GM18867 (cell line): ENCODE measurements at regions not wholly inside any gene's neighbourhood (a gene's known extent, or its start where the extent isn't known, plus 50 kb on each side); places are given as distances from the start of the nearest gene placed in this dataset.

Experiments used
- ATAC-seq: cut with Tn5 transposase; IDR thresholded peaks from one replicate; pipeline ENCODE4 v1.9.1; 2021; ENCODE audit warnings: mild to moderate bottlenecking, moderate library complexity; ENCODE audit not compliant: unreplicated experiment

DNA sequence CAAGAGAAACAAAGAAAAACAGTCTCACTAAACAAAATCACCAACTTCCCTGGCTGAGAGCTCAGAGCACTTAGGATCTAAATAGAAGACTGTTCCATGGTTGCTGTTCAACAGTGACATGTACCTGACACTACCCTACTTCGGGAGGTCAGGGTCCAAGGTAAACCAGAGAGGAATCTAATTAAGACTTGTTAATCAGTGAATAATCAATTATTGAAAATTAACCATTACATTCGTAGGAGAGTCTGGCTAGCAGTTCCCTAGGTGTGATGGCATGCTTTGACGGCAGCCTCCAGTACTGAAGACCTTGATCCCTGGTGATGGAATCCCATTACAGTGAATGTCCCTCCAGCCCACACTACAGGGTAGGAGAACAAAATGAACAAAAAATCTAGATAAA, 154.0 kb upstream of the AFDN start:
- ATAC-seq = no peak

- no peak for ATAC-seq
These were observed 152.8 kb upstream of the AFDN start for GRCh38 chr6:167673946-167674345.

DNA sequence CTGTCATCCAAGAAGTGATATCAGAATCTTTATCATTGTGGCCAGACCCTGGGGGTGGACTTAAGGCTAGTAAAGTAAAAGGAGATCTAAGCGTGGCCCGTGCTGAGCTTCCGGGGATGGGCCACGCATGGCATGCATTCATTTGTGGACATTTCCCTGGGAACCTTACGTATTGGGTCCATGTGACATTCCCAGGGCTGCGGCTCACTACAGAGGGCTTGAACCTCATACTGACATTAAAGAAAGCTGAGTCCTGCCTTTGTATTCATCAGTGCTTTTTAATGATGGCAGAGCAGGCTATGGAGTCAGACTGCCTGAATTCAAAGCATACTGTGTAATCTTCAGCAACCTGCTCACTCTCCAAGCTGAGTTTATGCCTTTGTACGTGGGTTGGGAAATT, 152.2 kb upstream of the AFDN start:
- no peak for ATAC-seq

DNA sequence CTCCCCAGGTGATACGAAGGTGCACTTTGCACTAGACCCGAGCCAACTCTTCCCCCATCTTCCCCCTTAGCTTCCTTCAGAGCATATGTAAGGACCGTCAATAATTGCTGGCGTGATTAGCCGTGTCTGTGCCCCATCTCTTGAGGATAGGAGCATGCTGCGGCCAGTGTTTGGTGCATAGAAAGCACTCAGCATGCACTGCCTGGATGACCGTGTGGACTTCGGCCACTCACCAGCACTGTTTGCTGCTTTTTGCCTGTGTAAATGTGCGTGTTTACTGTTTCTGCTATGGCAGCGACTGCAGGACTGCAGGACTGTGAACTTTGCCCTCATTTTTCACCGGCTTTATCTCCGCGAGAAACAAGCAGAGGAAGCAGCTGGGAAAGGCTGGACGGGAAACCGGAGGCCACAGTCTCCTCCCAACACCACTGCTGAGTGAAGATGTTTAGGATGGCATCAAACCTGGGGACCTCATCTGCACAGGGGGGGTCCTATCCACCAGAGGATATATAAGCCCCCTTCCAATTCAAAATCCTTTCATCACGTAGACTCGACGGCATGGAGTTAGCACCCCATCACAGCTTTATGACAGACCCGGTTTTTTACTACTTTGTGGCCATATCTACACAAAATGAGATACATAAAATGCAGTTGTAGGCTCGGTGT, 150.6 kb upstream of the AFDN start:
- ATAC-seq = no peak

GRCh38 chr6:167676666-167677421, 149.9 kb upstream of the AFDN start:
- no peak for ATAC-seq

GRCh38 chr6:167677422-167677789, 149.3 kb upstream of the AFDN start:
- ATAC-seq = no peak

GRCh38 chr6:167678102-167679101, 148.3 kb upstream of the AFDN start:
- no peak for ATAC-seq

DNA sequence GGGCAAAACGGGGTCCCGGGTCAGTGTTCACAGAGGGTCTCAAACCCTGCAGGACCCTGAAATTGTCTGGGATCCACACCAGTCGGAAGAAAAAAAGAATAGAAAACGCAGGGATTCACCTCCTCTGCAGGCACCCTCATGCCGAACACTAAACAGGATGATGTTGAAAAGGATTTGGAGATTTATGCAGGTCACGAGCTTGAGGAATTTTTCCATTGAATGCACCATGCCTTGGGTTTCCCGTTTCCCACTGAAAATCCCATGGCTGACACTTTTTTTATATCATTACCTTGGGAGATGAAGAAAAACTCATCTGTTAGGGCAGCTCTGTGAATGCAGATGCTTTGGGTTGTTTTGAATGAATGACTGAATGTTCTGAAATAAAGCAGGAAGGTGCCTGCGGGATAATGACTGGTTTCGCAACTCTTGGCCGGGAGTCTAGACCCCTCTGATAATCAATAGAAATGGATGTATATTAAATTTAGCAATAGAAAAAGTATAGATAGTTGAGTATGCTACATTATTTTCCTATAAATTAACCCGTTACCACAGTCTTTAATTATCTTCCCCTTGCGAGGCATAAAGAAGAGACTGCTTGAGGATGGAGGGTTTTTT, 147.5 kb upstream of the AFDN start:
- ATAC-seq = no peak

DNA sequence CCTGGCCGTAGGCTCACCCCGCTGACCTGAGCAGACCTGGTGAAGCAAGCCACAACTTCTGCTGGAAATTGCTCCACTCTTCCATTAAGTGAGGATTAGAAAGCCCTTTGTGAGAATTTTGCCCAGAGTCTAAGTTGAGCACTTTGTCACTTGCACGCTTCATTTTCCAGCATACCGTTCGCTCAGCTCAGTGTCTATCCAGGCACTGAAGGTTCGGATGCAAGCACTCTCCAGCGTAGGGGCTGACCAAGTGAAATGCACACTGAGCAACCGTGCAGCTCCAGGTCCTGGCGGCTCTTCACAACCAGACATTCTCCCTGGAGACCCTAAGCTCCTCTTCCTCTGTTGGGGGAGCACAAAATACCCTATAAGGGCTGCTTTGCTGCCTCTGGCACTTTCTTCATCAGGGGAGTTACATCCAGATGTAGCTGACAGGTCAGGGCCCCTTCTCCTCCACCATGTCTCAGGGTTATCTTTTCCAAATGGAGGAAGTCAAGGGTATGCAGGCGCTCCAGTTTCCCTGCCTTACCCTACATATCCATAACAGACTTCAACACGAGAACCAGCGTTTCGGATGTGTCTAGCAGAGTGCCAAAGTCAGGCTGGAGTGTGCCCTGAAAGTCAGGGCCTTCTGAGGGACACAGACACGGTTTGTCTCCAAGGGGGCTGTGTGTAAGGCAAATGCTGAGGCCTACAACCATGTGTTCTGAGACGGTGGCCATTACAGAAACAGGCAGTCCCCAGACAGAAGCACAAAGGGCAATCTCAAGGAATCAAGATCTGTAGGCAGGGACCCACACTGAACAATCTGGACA, 146.7 kb upstream of the AFDN start:
- no peak for ATAC-seq

DNA sequence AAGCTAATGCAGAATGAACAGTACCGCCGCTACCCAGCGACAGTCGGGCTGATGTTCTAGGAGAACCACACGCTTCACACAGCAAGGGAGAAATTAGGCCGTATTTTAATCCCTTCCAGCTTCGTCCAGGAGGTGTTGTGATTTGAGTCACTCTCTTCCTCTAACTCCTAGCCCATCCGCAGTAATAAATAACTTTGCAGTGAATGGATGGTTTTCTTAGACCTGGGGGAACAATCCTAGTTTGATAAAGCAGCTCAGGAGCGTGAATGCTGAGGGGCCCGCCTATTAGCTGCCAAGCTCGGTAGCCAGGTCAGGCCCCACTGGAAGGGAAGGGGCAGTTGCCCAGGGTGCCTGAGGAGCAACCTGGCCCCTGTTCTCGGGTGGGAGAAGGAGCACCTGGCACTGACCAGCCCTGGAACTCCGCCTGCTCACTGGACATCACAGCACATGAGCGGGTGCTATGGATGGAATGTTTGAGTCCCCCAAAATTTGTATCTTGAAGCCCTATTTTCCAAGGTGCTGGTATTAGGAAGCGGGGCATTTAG, 146.0 kb upstream of the AFDN start:
- ATAC-seq = no peak

DNA sequence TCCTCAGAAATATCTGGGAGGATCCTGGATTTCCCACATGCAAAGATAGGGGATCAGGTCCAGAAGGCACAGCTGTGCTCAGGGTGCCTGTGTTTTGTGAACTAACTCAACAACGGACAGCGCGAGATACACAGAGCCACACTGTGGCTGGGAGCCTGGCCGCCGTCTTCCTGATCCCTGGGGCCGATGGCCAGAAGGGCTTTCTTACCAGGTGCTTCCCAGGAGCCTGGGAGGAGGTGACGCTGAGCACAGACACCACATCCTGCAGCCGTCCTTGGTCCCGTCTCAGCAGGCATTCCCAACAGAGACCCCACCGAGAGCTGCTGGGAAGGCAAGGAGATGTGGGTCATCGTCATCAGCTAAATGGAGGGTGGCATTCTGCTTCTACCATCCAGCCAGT, 144.6 kb upstream of the AFDN start:
- no peak for ATAC-seq

DNA sequence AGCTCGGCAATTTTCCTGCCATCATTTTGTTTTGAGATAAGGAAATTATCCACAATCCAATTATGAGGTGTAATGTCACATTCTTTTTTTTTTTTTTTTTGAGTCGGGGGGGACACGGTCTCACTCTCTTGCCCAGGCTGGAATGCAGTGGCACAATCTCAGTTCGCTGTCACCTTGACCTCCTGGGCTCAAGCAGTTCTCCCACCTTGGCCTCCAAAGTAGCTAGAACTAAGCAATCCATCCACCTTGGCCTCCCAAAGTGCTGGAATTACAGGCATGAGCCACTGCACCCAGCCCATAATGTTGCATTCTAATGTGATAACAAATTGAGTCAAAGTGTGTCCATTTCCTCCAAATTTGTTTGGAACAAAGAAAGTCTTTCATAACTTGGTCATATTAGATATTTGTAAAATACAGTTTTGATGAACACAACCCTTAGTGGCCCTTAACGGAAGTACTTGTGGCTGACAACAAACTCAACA, 144.1 kb upstream of the AFDN start:
- ATAC-seq = no peak

DNA sequence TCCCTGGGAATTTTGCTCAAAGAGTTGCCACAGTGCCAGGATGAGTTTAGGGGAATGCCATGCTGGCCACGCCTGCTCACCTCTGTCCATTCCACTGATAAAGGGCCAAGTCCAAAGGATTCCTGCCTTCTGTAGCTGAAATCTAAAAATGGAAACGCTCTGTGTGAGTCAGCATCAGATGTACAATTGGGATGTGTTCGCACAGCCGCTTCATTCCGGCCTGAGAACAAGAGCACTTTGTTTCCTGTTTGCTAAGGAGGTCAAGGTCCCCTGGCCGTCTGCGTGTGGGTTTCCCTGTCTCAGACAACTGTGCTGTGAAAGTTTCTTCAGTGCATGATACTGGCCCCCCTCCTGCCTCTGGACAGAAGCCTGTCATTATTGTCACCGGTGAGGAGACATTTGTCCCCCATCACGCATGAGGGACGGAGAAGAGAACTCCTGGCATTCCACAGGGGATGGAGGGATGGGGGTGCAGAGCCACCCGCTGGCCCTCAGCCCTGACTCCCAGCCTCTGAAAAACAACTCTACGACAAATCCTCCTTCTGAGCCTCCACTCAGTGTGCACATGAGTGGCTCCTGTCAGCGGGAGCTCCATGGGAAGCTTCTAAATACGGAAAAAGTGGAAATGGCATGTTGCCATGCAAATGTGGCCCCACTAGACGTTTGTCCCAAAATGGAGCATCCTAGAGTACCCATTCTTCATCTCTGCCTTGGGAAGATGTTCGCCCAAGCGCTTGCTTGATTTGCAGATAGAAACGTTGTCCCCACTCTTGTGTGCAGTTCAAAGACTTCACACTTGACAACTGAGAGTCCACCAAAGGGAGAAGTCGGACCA, 143.5 kb upstream of the AFDN start:
- ATAC-seq = no peak

DNA sequence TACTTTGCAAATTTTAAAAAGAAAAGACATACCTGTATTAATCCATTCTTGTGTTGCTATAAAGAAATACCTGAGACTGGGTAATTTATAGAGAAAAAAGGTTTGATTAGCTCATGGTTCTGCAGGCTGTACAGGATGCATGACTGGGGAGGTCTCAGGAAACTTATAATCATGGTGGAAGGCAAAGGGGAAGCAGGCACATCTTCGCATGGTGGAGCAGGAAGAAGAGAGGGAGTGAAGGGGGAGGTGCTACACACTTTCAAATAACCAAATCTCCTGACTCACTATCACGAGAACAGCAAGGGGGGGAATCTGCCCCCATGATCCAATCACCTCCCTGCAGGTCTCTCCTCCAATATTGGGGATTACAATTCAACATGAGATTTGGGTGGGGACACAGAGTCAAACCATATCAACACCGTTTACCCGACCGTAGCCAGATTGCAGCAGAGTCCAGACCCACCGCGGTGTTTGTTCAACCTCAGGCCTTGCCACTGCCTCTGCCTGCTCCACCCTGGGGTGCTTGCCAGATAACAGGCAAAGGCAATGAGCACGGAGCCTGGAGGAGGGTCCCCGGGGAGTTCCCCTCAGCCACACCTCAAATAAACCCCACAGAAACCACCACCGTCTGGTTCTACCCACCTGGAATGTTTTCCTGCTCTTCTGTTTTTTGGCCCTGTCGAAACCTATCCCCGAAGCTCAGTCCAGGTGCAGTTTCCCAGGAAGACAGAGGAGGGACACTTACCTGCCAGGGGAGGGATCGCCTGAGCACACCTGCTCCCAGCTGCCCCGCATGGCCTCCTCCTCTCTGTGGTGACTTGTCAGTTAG, 142.2 kb upstream of the AFDN start:
- no peak for ATAC-seq

- ATAC-seq = no peak
These were observed 141.1 kb upstream of the AFDN start for GRCh38 chr6:167685654-167686053.

DNA sequence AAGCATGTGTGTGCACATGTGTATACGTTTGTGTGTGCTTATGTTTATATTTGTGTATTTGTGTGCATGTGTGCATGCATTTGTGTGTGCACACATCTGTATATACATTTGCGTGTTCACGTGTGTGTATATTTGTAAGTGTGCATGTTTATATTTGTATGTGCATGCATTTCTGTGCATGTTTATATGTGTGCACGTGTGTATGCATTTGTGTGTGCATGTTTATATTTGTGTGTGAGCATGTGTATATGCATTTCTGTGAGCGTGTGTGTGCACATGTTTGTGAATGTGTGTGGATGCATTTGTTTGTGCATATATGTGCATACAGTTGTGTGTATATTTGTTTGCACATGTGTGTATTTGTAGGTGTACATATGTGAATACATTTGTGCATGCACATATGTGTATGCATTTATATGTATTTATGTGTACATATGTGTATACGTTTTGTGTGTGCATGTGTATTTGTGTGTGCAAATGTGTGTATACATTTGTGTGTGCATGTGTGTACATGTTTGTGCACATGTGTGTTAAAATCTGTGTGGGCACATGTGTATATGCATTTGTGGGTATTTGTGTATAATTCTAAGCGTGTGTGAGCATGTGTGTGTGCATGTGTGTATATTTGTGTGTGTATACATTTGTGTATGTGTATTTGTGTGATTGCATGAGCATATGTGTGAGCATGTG, 140.4 kb upstream of the AFDN start:
- no peak for ATAC-seq

- no peak for ATAC-seq
These were observed 139.5 kb upstream of the AFDN start for GRCh38 chr6:167687116-167687725.
